ELR (cell line): ENCODE measurements at regions not wholly inside any gene's neighbourhood (a gene's known extent, or its start where the extent isn't known, plus 50 kb on each side); places are given as distances from the start of the nearest gene placed in this dataset.
"Not testable (repeated sequence)": the region's sequence is repeated elsewhere in the genome, so short reads cannot be mapped to it uniquely, and the experiment has no call there.

Experiments
- DNase-seq: peaks from one replicate; pipeline ENCODE4 v3.0.0-alpha.2; 2015; ENCODE audit warnings: low read depth

- DNase-seq, result no peak
These were observed 279.7 kb upstream of the TBL1XR1 start for GRCh38 chr3:177476921-177477435.

GRCh38 chr3:177478170-177478867, 281.0 kb upstream of the TBL1XR1 start:
- peak; percentile 89 for DNase-seq

GRCh38 chr3:177479630-177480029, 282.3 kb upstream of the TBL1XR1 start:
- DNase-seq, result no peak

DNA sequence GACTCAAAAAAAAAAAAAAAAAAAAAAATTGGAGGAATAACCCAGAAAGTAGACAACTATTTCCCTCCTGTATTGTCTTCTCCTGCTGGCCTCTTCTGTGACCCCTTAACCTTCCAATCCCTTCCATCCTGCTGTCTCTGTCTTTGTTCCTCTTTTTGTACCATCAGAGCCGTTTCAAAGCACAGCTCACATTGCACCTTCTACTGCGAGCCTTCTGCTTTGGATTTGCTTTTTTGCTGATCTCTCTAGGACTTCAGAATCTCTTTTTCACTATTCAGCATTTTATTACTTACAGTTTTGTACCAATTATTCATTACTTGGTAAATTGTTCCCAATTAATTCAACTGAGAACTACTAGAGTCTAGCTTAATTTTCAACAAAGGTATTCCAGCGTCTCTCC, 284.0 kb upstream of the TBL1XR1 start:
- no peak for DNase-seq

DNA sequence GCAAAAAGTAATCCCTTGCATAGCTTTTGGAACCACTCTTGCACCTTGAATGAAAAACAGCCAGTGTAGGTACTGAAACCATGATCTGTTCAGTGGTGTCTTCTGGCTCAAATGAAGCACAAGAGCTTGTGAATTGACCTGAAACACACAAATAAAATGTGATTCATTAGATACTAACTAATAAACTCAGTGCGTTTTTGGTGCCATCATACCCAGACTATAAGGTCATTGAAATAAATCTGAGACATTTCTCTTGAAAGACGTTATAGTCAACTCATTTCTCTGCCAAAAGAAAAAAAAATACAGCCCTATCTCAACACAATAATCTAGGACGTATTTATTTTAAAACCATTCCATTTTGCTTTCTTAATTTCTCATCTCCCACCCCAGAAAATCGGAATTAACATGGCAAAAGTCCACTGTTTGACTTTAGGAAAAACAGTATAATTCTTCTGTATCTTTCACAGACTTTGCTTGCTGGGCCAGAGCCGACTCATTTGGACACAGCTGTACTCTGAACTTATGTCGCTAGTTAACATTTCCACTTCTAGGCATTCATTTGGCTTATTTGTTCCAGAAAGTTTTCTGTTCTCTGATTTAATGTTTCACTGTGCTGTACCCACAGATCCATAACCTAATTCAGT, 284.9 kb upstream of the TBL1XR1 start:
- DNase-seq, result no peak

- DNase-seq, result peak; percentile 30
These were observed 286.1 kb upstream of the TBL1XR1 start for GRCh38 chr3:177483182-177483967.

GRCh38 chr3:177484206-177484605, 286.9 kb upstream of the TBL1XR1 start:
- DNase-seq, result no peak

- DNase-seq, result no peak
These were observed 287.6 kb upstream of the TBL1XR1 start for GRCh38 chr3:177484926-177485325.

DNA sequence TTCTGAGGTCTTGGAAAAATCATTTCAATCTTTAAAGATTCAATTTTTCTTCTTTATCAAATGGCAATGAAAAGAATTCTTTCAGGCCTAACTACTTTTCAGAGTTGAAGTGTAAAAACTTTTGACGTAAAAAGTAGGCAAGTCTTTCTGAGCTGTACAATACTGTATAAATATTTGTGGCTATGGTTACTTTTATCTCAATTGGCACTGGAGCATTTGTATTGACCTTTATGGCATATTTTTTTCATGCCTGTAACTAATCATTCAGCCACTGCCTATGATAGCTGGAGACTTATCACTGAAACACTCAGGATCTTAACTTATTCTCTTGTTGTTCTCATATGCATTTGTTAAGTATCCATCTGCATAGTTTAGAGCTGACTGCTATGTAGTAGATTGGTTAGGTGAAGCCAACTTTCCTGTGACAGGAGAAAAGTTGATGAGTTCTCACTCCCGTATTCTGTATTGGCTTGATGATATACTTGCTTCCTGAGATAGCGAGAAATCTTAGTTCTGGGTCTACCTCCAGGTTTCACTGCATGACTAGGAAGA, 290.4 kb upstream of the TBL1XR1 start:
- no peak for DNase-seq

DNA sequence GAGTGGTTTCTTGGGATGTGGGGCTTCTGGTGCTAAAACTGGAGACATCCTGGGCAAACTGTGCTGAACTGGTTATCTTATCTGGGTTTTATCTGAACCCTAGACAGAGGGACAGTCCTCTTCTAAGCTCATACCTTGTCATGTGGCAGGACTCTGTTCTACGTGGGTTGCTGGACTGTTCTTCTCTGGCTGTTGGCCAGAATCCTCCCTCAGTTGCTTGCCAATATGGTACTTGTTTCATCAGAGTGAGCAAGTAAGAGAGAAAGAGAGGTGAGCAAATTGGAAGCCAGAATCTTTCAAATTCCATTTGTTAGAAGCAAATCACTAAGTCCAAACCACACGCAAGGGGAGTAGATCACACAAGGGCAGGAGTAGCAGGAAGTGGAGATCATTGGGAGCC, 291.5 kb upstream of the TBL1XR1 start:
- DNase-seq, result no peak

DNA sequence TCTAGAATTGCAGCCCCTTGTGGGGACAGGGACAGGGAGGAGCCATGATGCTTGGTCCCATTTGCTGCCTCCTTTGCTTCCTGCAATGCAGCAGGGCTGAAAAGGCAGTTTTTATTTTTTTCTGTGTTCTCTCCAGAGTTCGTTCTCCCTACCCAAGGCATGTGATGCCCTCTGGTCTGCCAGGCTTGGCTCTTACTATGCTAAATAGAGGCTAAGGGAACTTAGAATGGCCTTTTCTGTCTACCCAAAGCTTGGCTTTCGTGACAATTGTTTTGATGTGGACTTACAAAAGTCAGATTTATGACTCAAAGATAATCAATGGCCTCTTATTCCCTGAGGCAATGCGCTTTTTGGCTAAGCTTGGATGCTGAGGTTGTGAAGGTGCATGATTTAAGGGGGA, 293.3 kb upstream of the TBL1XR1 start:
- DNase-seq, result no peak

DNA sequence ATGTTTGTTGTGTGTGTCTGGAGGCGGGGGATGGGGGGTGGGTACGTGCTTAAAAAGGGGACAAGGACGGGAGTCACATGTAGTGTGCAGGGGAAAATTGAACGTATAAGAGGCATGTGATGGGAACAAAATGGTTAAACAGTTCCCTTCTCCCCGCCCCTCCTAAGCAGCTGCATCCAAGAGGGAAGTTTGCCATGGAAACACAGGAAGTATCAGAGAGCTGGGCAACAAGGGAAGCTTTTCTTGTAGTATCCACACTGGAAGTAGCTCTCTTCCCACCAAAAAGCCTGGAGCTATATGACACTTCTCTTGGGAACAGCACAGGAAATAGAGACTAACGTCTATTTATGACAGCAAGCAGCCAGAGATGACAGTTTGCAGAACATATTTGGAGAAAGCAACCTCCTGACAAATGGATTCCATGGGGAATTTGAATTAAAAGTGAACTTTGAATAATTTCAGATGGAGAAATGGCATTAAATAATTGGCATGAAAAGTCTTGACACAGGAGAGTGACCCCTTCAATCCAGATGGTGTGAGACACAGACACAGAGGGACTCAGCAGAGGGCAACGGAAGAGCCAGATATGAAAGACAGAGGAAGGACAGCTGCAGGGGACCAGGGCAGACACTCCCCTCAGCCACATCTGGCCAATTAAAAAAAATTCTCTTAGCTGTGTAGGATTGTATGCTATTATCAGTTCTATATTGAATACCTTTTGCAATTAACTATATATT, 294.2 kb upstream of the TBL1XR1 start:
- peak; percentile 45 for DNase-seq

DNA sequence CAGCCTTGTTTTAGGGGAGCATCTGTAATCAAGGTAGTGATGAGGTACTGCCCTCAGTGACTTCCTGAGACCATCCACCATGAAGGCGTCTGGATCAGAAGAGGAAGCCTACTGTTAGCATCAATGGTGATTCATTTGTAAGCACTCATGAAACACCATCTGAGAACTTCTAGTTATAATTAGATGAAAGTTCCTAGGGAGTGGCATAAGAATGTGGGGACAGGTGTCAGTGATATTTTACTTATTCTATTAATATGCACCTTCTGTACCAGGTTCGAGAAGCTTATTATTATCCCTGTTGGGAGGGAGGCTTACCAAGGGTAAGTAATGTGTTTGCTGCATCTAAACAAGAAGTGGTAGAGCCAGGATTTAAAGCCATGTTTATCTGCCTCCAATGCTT, 295.8 kb upstream of the TBL1XR1 start:
- DNase-seq, result no peak

DNA sequence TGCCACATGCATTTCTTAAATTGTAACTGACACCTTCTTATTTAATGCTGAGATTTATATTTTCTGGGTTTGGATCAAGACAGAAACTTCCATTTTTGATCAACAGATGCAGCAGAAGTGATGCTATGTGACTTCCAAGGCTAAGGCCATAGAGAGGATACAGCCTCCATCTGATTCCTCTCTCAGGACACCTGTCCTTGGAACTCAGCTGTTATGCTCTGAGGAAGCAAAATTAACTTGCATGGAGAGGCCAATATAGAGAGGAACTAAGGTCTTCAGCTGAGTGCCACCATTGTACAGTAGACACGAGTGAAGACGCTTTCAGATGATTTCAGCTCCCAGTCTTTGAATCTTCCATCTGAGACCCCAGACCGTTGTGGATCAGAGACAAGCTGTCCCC, 296.9 kb upstream of the TBL1XR1 start:
- DNase-seq, result no peak

GRCh38 chr3:177495566-177495965, 298.3 kb upstream of the TBL1XR1 start:
- DNase-seq, result no peak

- DNase-seq, result no peak
These were observed 301.0 kb upstream of the TBL1XR1 start for GRCh38 chr3:177498037-177498857.

DNA sequence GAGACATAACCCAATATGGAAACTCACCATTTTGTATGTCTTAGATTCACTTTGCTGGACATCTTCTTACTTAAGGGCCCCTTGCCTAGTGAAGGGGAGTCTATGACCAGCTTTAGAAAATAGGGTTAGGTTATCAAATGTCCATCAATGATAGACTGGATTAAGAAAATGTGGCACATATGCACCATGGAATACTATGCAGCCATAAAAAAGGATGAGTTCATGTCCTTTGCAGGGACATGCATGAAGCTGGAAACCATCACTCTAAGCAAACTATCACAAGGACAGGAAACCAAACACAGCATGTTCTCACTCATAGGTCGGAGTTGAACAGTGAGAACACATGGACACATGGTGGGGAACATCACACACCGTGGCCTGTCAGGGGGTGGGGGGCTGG, 301.8 kb upstream of the TBL1XR1 start:
- not testable (repeated sequence) for DNase-seq

DNA sequence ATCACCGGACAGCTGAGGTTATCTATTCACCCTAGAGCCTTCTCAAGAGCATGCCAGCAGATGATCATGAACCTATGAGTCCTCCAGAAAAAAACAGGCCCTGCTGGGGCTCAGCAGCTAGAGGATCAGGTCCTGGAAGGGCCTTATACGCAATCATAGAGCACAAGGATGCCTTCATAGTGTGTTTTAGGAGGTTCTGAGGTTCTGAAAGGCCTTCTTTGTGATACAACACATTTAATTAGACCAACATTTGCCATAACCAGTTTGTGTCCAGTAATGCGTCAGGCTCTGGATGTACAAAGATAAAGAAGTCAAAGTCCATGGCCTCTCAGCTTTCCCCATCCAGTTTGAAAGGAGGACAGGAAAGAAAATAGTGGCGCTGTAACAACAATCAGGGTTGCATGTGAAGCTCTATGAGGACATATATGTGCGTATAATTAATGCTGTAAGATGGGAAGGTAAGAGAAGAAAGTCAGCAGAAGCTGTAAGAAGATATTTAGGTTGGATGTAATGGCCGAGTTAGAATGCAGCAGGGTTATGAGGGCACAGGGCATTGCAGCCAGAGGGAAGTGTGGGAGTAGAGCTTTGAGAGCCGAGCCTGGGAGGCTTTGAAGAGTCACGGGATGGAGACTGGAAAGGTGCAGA, 302.6 kb upstream of the TBL1XR1 start:
- DNase-seq, result no peak

DNA sequence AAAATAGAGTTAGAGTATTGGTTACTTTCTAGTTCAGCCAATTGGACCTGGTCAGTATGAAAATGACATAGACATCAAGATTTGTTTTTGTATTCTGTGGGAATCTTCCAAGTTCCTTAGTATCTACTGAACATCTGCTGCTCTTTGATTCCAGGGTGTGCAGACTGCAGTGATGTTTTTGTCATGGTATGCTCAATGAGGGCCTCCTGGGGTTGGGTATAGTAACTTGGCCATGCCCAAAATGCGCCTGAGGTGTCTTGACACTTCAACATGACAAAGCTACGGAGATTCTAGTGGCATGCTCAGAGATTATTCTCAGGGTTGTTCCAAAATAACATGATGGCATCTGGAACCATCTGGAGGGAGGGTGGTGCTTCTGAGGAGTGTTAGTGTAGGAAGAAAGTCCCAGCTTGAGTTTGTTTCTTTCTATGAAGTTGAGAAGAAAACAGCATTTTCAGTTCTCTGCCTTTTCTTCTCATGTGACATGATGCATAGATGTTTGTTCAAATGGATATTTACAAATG, 313.5 kb upstream of the TBL1XR1 start:
- no peak for DNase-seq
